WTC11 (cell line): ENCODE measurements at regions not wholly inside any gene's neighbourhood (a gene's known extent, or its start where the extent isn't known, plus 50 kb on each side); places are given as distances from the start of the nearest gene placed in this dataset.

ENCODE experiments used
- ATAC-seq: fragments of 200-7000 bp; cut with Tn5 transposase; 2 replicates; pipeline ENCODE4 v1.10.0; 2021; ENCODE audit warnings: mild to moderate bottlenecking, moderate library complexity
- CTCF ChIA-PET: fragments of 300-600 bp; sonication (Branson Sonifier 250); formaldehyde crosslinking; loops from one replicate; lab custom pipeline; 2021; ENCODE audit warnings: antibody characterized with exemption; lab: Charles Lee
- POLR2A ChIA-PET: fragments of 350-600 bp; sonication (Branson Sonifier 250); formaldehyde crosslinking; loops from one replicate; lab custom pipeline; 2021; ENCODE audit warnings: antibody characterized with exemption; lab: Charles Lee
- DNase-seq: peaks from one replicate; pipeline ENCODE4 v3.0.0; 2021; ENCODE audit warnings: low spot score
- H3K27ac Mint-ChIP-seq: 2 replicates; pipeline ENCODE4 v1.8.0; 2021; ENCODE audit warnings: mixed read lengths
- H3K27me3 Mint-ChIP-seq: 2 replicates; pipeline ENCODE4 v1.8.0; 2021; ENCODE audit warnings: low read depth, mild to moderate bottlenecking, moderate library complexity, mixed read lengths
- H3K36me3 Mint-ChIP-seq: 2 replicates; pipeline ENCODE4 v1.8.0; 2021; ENCODE audit warnings: mixed read lengths
- H3K4me1 Mint-ChIP-seq: 2 replicates; pipeline ENCODE4 v1.8.0; 2022; ENCODE audit warnings: mixed read lengths
- H3K4me3 Mint-ChIP-seq: 2 replicates; pipeline ENCODE4 v1.8.0; 2021; ENCODE audit warnings: mild to moderate bottlenecking, moderate library complexity, mixed read lengths
- H3K9me3 Mint-ChIP-seq: 2 replicates; pipeline ENCODE4 v1.8.0; 2021; ENCODE audit warnings: mixed read lengths
- AFF4 ChIP-seq: sonication (generic); formaldehyde crosslinking; IDR thresholded peaks from 2 replicates; pipeline ENCODE4 v1.8.1; 2023; ENCODE audit warnings: mild to moderate bottlenecking, missing genetic modification reagents, borderline replicate concordance
- ATF3 ChIP-seq: sonication (generic); formaldehyde crosslinking; conservative IDR thresholded peaks from 2 replicates; pipeline ENCODE4 v1.8.1; 2022; ENCODE audit warnings: mild to moderate bottlenecking, missing genetic modification reagents
- CDX4 ChIP-seq: fragments of 250-450 bp; sonication (Bioruptor Pico); IDR thresholded peaks from 2 replicates; pipeline ENCODE4 v1.9.0; 2021; ENCODE audit warnings: moderate library complexity, mild to moderate bottlenecking, inconsistent platforms, borderline replicate concordance
- GABPB1 ChIP-seq: sonication (generic); formaldehyde crosslinking; IDR thresholded peaks from 2 replicates; pipeline ENCODE4 v1.8.1; 2023; ENCODE audit warnings: mild to moderate bottlenecking, missing genetic modification reagents
- MLX ChIP-seq: sonication (generic); formaldehyde crosslinking; IDR thresholded peaks from 2 replicates; pipeline ENCODE4 v1.8.1; 2023; ENCODE audit warnings: mild to moderate bottlenecking, missing genetic modification reagents, moderate library complexity
- MXD4 ChIP-seq: fragments of 250-450 bp; sonication (Bioruptor Pico); IDR thresholded peaks from 2 replicates; pipeline ENCODE4 v1.8.0; 2021; ENCODE audit warnings: mild to moderate bottlenecking, moderate library complexity, borderline replicate concordance
- NFATC4 ChIP-seq: fragments of 250-450 bp; sonication (Bioruptor Pico); IDR thresholded peaks from 2 replicates; pipeline ENCODE4 v1.9.0; 2021; ENCODE audit warnings: mild to moderate bottlenecking
- NR3C1 ChIP-seq: sonication (generic); formaldehyde crosslinking; conservative IDR thresholded peaks from 2 replicates; pipeline ENCODE4 v1.8.1; 2023; ENCODE audit warnings: low read depth, mild to moderate bottlenecking, missing genetic modification reagents
- OVOL2 ChIP-seq: fragments of 250-450 bp; sonication (Bioruptor Pico); IDR thresholded peaks from 2 replicates; pipeline ENCODE4 v1.9.0; 2021; ENCODE audit warnings: mild to moderate bottlenecking, borderline replicate concordance
- PRDM15 ChIP-seq: sonication (generic); formaldehyde crosslinking; IDR thresholded peaks from 2 replicates; pipeline ENCODE4 v1.8.0; 2022; ENCODE audit warnings: missing genetic modification reagents
- PRRX2 ChIP-seq: fragments of 250-450 bp; sonication (Bioruptor Pico); IDR thresholded peaks from 2 replicates; pipeline ENCODE4 v1.8.0; 2021; ENCODE audit warnings: mild to moderate bottlenecking
- RELA ChIP-seq: sonication (generic); formaldehyde crosslinking; IDR thresholded peaks from 2 replicates; pipeline ENCODE4 v1.8.1; 2022; ENCODE audit warnings: missing genetic modification reagents, mild to moderate bottlenecking, borderline replicate concordance
- TEAD4 ChIP-seq: sonication (generic); formaldehyde crosslinking; IDR thresholded peaks from 2 replicates; pipeline ENCODE4 v1.8.0; 2022; ENCODE audit warnings: mild to moderate bottlenecking, missing genetic modification reagents
- ZBTB43 ChIP-seq: sonication (generic); formaldehyde crosslinking; IDR thresholded peaks from 2 replicates; pipeline ENCODE4 v1.8.1; 2023; ENCODE audit warnings: mild to moderate bottlenecking, missing genetic modification reagents
- ZNF396 ChIP-seq: fragments of 250-450 bp; sonication (Bioruptor Pico); IDR thresholded peaks from 2 replicates; pipeline ENCODE4 v1.8.0; 2021; ENCODE audit warnings: mild to moderate bottlenecking, moderate library complexity, borderline replicate concordance
- ZNF512 ChIP-seq: sonication (generic); formaldehyde crosslinking; IDR thresholded peaks from 2 replicates; pipeline ENCODE4 v1.8.1; 2022; ENCODE audit warnings: missing genetic modification reagents, borderline replicate concordance
- ZNF671 ChIP-seq: fragments of 250-450 bp; sonication (Bioruptor Pico); IDR thresholded peaks from 2 replicates; pipeline ENCODE4 v1.8.0; 2021; ENCODE audit warnings: mild to moderate bottlenecking
- ZSCAN18 ChIP-seq: fragments of 250-450 bp; sonication (Bioruptor Pico); IDR thresholded peaks from 2 replicates; pipeline ENCODE4 v2.1.2; 2022; ENCODE audit warnings: mild to moderate bottlenecking, moderate library complexity

GRCh38 chr9:23412046-23412445, 414.0 kb downstream of the ELAVL2 start (continued):
- no peak for TF ChIP-seq PRDM15 (CRISPR knock-in tag)
- TF ChIP-seq TEAD4 (CRISPR knock-in tag) = no peak
- no peak for TF ChIP-seq ZSCAN18 (CRISPR knock-in tag)
- no peak for TF ChIP-seq NR3C1 (CRISPR knock-in tag)
- TF ChIP-seq, all 79 proteins: peak for 0

GRCh38 chr9:23412458-23412857, 413.6 kb downstream of the ELAVL2 start:
- Mint-ChIP-seq H3K36me3 (no peaks in the 10 kb centered on the region), H3K4me3 (no peak overlapping the region), H3K4me1 (no peaks in the 10 kb centered on the region), H3K9me3 (peaks cover under 1% of the 10 kb centered on the region; the same call in 1 of the 2 replicates), H3K27ac (no peak overlapping the region), H3K27me3 (no peaks in the 10 kb centered on the region)
- DNase-seq = no peak
- ChIA-PET CTCF (no interaction called here), POLR2A (no interaction called here)
- no peak for ATAC-seq
- TF ChIP-seq MLX (no peak), ZBTB43 (no peak), PRRX2 (CRISPR knock-in tag) (no peak), CDX4 (no peak), OVOL2 (CRISPR knock-in tag) (no peak), ZNF512 (CRISPR knock-in tag) (no peak), NFATC4 (no peak), ZNF396 (CRISPR knock-in tag) (no peak), AFF4 (no peak), GABPB1 (no peak), MXD4 (CRISPR knock-in tag) (no peak), ZNF671 (CRISPR knock-in tag) (no peak), ZSCAN18 (CRISPR knock-in tag) (no peak), ATF3 (no peak), RELA (CRISPR knock-in tag) (no peak)
